ENCODE measurements at regions not wholly inside any gene's neighbourhood (a gene's known extent, or its start where the extent isn't known, plus 50 kb on each side); places are given as distances from the start of the nearest gene placed in this dataset.

- Histone ChIP-seq H3K27me3 (no peaks in the 10 kb centered on the region), H3K9me3 (no peaks in the 10 kb centered on the region), H3K4me1 (peaks cover 0 to 19% (median 8%) of the 10 kb centered on the region in 4 donors), H3K36me3 (no peaks in the 10 kb centered on the region), H3K4me3 (no peak overlapping the region), H3K27ac (no peak overlapping the region)
- TF ChIP-seq CTCF (IDR thresholded peaks at IDR 0.05) (no peak), EP300 (IDR thresholded peaks at IDR 0.05) (no peak), POLR2A (IDR thresholded peaks at IDR 0.05) (no peak)
- DNase-seq (ENCODE audit: low spot score in 2 of 2), result no peak
- 48 to 53% methylated on average over 4 of the region's 4 CpGs for WGBS, 2 donors
These were observed 173.0 kb downstream of the KLF12 start for GRCh38 chr13:73961181-73961580.

GRCh38 chr13:73960474-73960873, 173.7 kb downstream of the KLF12 start:
- Histone ChIP-seq H3K4me3 (no peak overlapping the region), H3K4me1 (peaks cover 0 to 12% (median 5%) of the 10 kb centered on the region in 4 donors), H3K9me3 (no peaks in the 10 kb centered on the region), H3K27ac (no peak overlapping the region), H3K36me3 (no peaks in the 10 kb centered on the region), H3K27me3 (no peaks in the 10 kb centered on the region)
- 22 to 29% methylated on average over 1 of the region's 1 CpG for WGBS, 2 donors
- TF ChIP-seq POLR2A (IDR thresholded peaks at IDR 0.05) (no peak), CTCF (IDR thresholded peaks at IDR 0.05) (no peak), EP300 (IDR thresholded peaks at IDR 0.05) (no peak)
- DNase-seq (ENCODE audit: low spot score in 2 of 2), result no peak

GRCh38 chr13:73958657-73959397, 175.4 kb downstream of the KLF12 start:
- H3K9me3 ChIP-seq, result no peaks in the 10 kb centered on the region
- H3K27me3 ChIP-seq, result no peaks in the 10 kb centered on the region
- no peak overlapping the region for H3K27ac ChIP-seq
- 78 to 83% methylated on average over 8 of the region's 8 CpGs for WGBS, 2 donors
- peaks cover 0 to 10% (median 3%) of the 10 kb centered on the region in 4 donors for H3K4me1 ChIP-seq
- H3K36me3 ChIP-seq, result no peaks in the 10 kb centered on the region
- H3K4me3 ChIP-seq, result no peak overlapping the region
- TF ChIP-seq POLR2A (IDR thresholded peaks at IDR 0.05), result no peak
- TF ChIP-seq CTCF (IDR thresholded peaks at IDR 0.05), result no peak
- TF ChIP-seq EP300 (IDR thresholded peaks at IDR 0.05), result no peak
- no peak for DNase-seq (ENCODE audit: low spot score in 2 of 2)

- H3K4me1 ChIP-seq, result peaks cover 0 to 10% (median 3%) of the 10 kb centered on the region in 4 donors
- no peak for DNase-seq (ENCODE audit: low spot score in 2 of 2)
- no peak overlapping the region for H3K27ac ChIP-seq
- H3K27me3 ChIP-seq, result no peaks in the 10 kb centered on the region
- no peaks in the 10 kb centered on the region for H3K36me3 ChIP-seq
- WGBS, 2 donors, result 93% methylated on average over 5 of the region's 5 CpGs
- H3K9me3 ChIP-seq, result no peaks in the 10 kb centered on the region
- TF ChIP-seq CTCF (IDR thresholded peaks at IDR 0.05) (no peak), POLR2A (IDR thresholded peaks at IDR 0.05) (no peak), EP300 (IDR thresholded peaks at IDR 0.05) (no peak)
- H3K4me3 ChIP-seq, result no peak overlapping the region
These were observed 176.3 kb downstream of the KLF12 start for GRCh38 chr13:73957889-73958288.

- Histone ChIP-seq H3K9me3 (no peaks in the 10 kb centered on the region), H3K36me3 (no peaks in the 10 kb centered on the region), H3K27me3 (no peaks in the 10 kb centered on the region), H3K4me1 (peaks cover 0 to 10% (median 3%) of the 10 kb centered on the region in 4 donors), H3K27ac (no peak overlapping the region), H3K4me3 (no peak overlapping the region)
- WGBS, 2 donors, result 80 to 86% methylated on average over 1 of the region's 1 CpG
- no peak for TF ChIP-seq POLR2A (IDR thresholded peaks at IDR 0.05)
- no peak for TF ChIP-seq EP300 (IDR thresholded peaks at IDR 0.05)
- TF ChIP-seq CTCF (IDR thresholded peaks at IDR 0.05), result no peak
- no peak for DNase-seq (ENCODE audit: low spot score in 2 of 2)
These were observed 177.3 kb downstream of the KLF12 start for GRCh38 chr13:73956795-73957408.
